ENCODE measurements at regions not wholly inside any gene's neighbourhood (a gene's known extent, or its start where the extent isn't known, plus 50 kb on each side); places are given as distances from the start of the nearest gene placed in this dataset.

GRCh38 chr10:60463746-60464145 is 74.1 kb upstream of the ANK3 start:
- TF ChIP-seq HNF4G (IDR thresholded peaks at IDR 0.05) (no peak), ATF3 (IDR thresholded peaks at IDR 0.05) (no peak), RXRA (IDR thresholded peaks at IDR 0.05) (no peak)
- Histone ChIP-seq H3K27ac (ENCODE audit: low read depth in 1 of 2, low read length in 2 of 2) (no peak overlapping the region), H3K9ac (ENCODE audit: low read depth in 1 of 2, low read length in 2 of 2) (no peak overlapping the region), H3K4me1 (ENCODE audit: control insufficient read depth in 4 of 4, insufficient read depth in 4 of 4, low read length in 3 of 4) (no peaks in the 10 kb centered on the region), H3K36me3 (ENCODE audit: control insufficient read depth in 4 of 4, insufficient read depth in 3 of 4, low read depth in 1 of 4, low read length in 3 of 4) (no peaks in the 10 kb centered on the region), H3K27me3 (ENCODE audit: control insufficient read depth in 4 of 4, insufficient read depth in 4 of 4, low read length in 3 of 4) (peaks cover 0 to 2% (median 0%) of the 10 kb centered on the region in 4 donors), H3K9me3 (ENCODE audit: control insufficient read depth in 4 of 4, low read length in 3 of 4) (no peaks in the 10 kb centered on the region), H3K4me3 (ENCODE audit: low read depth in 1 of 3, low read length in 3 of 3) (no peak overlapping the region)
- no peak for DNase-seq (ENCODE audit: low spot score)

GRCh38 chr10:60461688-60462087 is 72.0 kb upstream of the ANK3 start:
- WGBS: 82% methylated on average over 7 of the region's 7 CpGs
- TF ChIP-seq RAD21 (IDR thresholded peaks at IDR 0.05) (no peak), ZBTB33 (IDR thresholded peaks at IDR 0.05) (no peak), JUND (IDR thresholded peaks at IDR 0.05) (no peak), YY1 (IDR thresholded peaks at IDR 0.05) (no peak), REST (IDR thresholded peaks at IDR 0.05) (no peak), FOXA1 (IDR thresholded peaks at IDR 0.05) (no peak), SP1 (IDR thresholded peaks at IDR 0.05) (no peak), FOXA2 (IDR thresholded peaks at IDR 0.05) (no peak), MAX (IDR thresholded peaks at IDR 0.05) (no peak), EGR1 (IDR thresholded peaks at IDR 0.05; ENCODE audit: low read depth in 2 of 2) (no peak), HNF4G (IDR thresholded peaks at IDR 0.05) (no peak), TAF1 (conservative IDR thresholded peaks at IDR 0.05) (no peak), RXRA (IDR thresholded peaks at IDR 0.05) (no peak)
- no peak overlapping the region for H3K27ac ChIP-seq (ENCODE audit: low read depth in 1 of 2, low read length in 2 of 2)

More at GRCh38 chr10:60461688-60462087, 72.0 kb upstream of the ANK3 start:
- Histone ChIP-seq H3K9ac (ENCODE audit: low read depth in 1 of 2, low read length in 2 of 2) (no peak overlapping the region), H3K27me3 (ENCODE audit: control insufficient read depth in 4 of 4, insufficient read depth in 4 of 4, low read length in 3 of 4) (peaks cover 0 to 2% (median 0%) of the 10 kb centered on the region in 4 donors), H3K4me1 (ENCODE audit: control insufficient read depth in 4 of 4, insufficient read depth in 4 of 4, low read length in 3 of 4) (no peaks in the 10 kb centered on the region), H3K9me3 (ENCODE audit: control insufficient read depth in 4 of 4, low read length in 3 of 4) (no peaks in the 10 kb centered on the region), H3K4me3 (ENCODE audit: low read depth in 1 of 3, low read length in 3 of 3) (no peak overlapping the region), H3K36me3 (ENCODE audit: control insufficient read depth in 4 of 4, insufficient read depth in 3 of 4, low read depth in 1 of 4, low read length in 3 of 4) (no peaks in the 10 kb centered on the region)
- DNase-seq (ENCODE audit: low spot score): no peak

All from liver (tissue), 7 donors.